DND-41 (cell line): ENCODE measurements at regions not wholly inside any gene's neighbourhood (a gene's known extent, or its start where the extent isn't known, plus 50 kb on each side); places are given as distances from the start of the nearest gene placed in this dataset.

Experiments
- EZH2 ChIP-seq: IDR thresholded peaks from 3 replicates; pipeline ENCODE4 v1.6.1; 2012; ENCODE audit warnings: borderline replicate concordance, low read depth, mild to moderate bottlenecking, moderate library complexity, low read length, inconsistent platforms; ENCODE audit not compliant: severe bottlenecking
- TF ChIP-seq, protein P1 (sequence below): IDR thresholded peaks from 2 replicates; pipeline ENCODE4 v1.5.1; 2012; ENCODE audit warnings: borderline replicate concordance, low read length, moderate library complexity, mild to moderate bottlenecking; ENCODE audit not compliant: poor library complexity, severe bottlenecking; ENCODE audit errors: extremely low read depth

DNA sequence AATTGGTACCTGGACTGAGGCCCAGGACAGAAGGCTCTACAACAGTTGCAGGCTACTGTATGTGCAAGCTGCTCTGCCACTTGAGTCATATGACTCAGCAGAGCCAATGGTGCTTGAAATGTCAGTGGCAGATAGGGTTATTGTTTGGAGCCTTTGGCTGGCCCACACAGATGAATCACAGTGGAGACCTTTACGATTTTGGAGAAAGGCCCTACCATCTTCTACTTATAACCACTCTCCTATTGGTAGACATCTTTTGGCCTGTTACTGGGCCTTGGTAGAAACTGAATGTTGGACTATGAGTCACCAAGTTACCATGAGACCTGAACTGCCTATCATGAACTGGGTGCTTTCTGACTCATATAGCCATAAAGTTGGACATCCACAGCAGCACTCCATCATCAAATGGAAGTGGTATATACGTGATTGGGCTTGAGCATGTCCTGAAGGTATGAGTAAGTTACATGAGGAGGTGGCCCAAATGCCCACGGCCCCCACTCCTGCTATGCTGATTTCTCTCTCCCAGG, 88.9 kb upstream of the NRXN1 start:
- TF ChIP-seq, protein P1, sequence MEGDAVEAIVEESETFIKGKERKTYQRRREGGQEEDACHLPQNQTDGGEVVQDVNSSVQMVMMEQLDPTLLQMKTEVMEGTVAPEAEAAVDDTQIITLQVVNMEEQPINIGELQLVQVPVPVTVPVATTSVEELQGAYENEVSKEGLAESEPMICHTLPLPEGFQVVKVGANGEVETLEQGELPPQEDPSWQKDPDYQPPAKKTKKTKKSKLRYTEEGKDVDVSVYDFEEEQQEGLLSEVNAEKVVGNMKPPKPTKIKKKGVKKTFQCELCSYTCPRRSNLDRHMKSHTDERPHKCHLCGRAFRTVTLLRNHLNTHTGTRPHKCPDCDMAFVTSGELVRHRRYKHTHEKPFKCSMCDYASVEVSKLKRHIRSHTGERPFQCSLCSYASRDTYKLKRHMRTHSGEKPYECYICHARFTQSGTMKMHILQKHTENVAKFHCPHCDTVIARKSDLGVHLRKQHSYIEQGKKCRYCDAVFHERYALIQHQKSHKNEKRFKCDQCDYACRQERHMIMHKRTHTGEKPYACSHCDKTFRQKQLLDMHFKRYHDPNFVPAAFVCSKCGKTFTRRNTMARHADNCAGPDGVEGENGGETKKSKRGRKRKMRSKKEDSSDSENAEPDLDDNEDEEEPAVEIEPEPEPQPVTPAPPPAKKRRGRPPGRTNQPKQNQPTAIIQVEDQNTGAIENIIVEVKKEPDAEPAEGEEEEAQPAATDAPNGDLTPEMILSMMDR, result no peak
- TF ChIP-seq EZH2, result no peak
